ENCODE measurements at regions not wholly inside any gene's neighbourhood (a gene's known extent, or its start where the extent isn't known, plus 50 kb on each side); places are given as distances from the start of the nearest gene placed in this dataset.

DNA sequence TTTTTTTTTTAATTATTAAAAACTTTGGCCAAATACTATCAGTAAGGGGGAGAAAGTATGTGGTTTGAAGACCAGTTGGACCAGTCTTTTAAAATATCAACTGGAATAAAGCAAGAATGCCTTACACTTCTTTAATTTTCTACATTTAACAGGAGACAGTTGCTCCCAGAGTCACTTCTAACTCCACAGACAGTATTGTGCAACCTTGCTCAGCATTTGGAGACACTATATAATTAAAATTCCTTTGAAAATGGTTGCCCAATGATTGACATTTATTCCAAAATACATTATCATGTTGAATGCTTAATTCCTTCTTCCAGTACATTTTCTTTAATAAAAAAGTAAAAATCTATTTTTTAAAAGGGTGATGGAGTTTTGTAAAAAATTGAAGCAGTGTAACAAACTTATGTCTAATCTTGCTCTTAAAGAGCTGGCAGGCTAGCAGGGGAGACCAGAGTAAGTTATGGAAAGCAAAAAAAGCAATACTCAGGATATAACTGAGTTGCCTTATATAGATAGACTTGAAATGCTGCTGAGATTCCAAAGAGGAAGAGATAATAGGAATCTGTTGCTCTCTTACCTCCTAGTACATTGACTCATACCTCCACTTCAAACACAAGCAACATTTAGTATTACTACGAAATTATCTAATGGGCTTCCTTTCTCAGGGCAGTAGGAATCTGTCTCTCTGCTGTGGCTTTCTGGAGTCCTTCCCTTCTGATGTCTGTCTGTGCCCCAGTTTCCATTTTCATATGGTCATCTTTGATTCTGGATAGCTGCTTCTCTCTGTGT lies 69.7 kb upstream of the RGL1 start:
- no peaks in the 10 kb centered on the region for H3K23me2 ChIP-seq (ENCODE audit: insufficient read length, low read depth, low read length, poor library complexity, severe bottlenecking)
- Mint-ChIP-seq H3K27me3 (ENCODE audit: low read depth) (no peaks in the 10 kb centered on the region), H3K36me3 (ENCODE audit: insufficient read depth in 1 of 3, low read depth in 3 of 3) (no peaks in the 10 kb centered on the region), H3K4me1 (peaks cover 6 to 9% of the 10 kb centered on the region in 2 experiments; a peak in 3 of 4 replicates), H3K9me3 (no peaks in the 10 kb centered on the region), H3K27ac (no peak overlapping the region), H3K4me3 (no peak overlapping the region)
- no peak overlapping the region for H2BK12ac ChIP-seq (ENCODE audit: insufficient read length, low read depth, low read length)
- H2AFZ ChIP-seq (ENCODE audit: low read length): no peak overlapping the region
- H3K9ac ChIP-seq (ENCODE audit: extremely low read depth, insufficient read length, low read length): no peak overlapping the region
- H3K9me3 ChIP-seq (ENCODE audit: control insufficient read depth, low read depth, low read length): no peaks in the 10 kb centered on the region
- no peak overlapping the region for H3K4me2 ChIP-seq (ENCODE audit: insufficient read depth, insufficient read length, low read length)
- TF ChIP-seq, protein P1, sequence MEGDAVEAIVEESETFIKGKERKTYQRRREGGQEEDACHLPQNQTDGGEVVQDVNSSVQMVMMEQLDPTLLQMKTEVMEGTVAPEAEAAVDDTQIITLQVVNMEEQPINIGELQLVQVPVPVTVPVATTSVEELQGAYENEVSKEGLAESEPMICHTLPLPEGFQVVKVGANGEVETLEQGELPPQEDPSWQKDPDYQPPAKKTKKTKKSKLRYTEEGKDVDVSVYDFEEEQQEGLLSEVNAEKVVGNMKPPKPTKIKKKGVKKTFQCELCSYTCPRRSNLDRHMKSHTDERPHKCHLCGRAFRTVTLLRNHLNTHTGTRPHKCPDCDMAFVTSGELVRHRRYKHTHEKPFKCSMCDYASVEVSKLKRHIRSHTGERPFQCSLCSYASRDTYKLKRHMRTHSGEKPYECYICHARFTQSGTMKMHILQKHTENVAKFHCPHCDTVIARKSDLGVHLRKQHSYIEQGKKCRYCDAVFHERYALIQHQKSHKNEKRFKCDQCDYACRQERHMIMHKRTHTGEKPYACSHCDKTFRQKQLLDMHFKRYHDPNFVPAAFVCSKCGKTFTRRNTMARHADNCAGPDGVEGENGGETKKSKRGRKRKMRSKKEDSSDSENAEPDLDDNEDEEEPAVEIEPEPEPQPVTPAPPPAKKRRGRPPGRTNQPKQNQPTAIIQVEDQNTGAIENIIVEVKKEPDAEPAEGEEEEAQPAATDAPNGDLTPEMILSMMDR (conservative IDR thresholded peaks at IDR 0.05): no peak
- H4K5ac ChIP-seq (ENCODE audit: insufficient read length, low read depth, low read length): no peak overlapping the region
- no peak overlapping the region for H4K8ac ChIP-seq (replicated peaks; ENCODE audit: insufficient read length, low read depth, low read length)
- no peak overlapping the region for H2AK5ac ChIP-seq (ENCODE audit: insufficient read length, low read length)
- no peak overlapping the region for H3K27ac ChIP-seq (ENCODE audit: insufficient read length, low read depth, low read length)
- H3K18ac ChIP-seq (ENCODE audit: insufficient read length, low read depth, low read length): no peak overlapping the region
- H3K79me1 ChIP-seq (ENCODE audit: insufficient read depth, low read depth, low read length, poor library complexity, severe bottlenecking): no peaks in the 10 kb centered on the region
- no peaks in the 10 kb centered on the region for H3K79me2 ChIP-seq (ENCODE audit: insufficient read depth, low read length)
- no peak overlapping the region for H2BK5ac ChIP-seq (ENCODE audit: insufficient read length, low read length)
- no peaks in the 10 kb centered on the region for H4K20me1 ChIP-seq (ENCODE audit: control insufficient read depth, insufficient read depth, insufficient read length)
- no peak overlapping the region for H3K14ac ChIP-seq (ENCODE audit: insufficient read depth, low read length)
- WGBS (ENCODE audit: extremely low coverage, insufficient read length, low lambda C conversion rate): no CpG with 5 or more reads among the region's 1 CpG
- no peak overlapping the region for H3K23ac ChIP-seq (ENCODE audit: insufficient read length, low read depth, low read length)
- H3K27me3 ChIP-seq (ENCODE audit: insufficient read depth, low read length): no peaks in the 10 kb centered on the region
- H3K4me1 ChIP-seq (ENCODE audit: insufficient read depth, low read length): 0 out of 2 replicates have a peak, but pooled peaks cover 3% of the 10 kb centered on the region
- H4K91ac ChIP-seq (ENCODE audit: insufficient read length, low read depth, low read length): no peak overlapping the region
- H2BK20ac ChIP-seq (ENCODE audit: low read depth, low read length, poor library complexity, severe bottlenecking): no peak overlapping the region
- no peak overlapping the region for H2BK120ac ChIP-seq (ENCODE audit: low read depth, low read length, poor library complexity, severe bottlenecking)
- H2BK15ac ChIP-seq (ENCODE audit: low read depth, low read length): no peak overlapping the region
- no peak overlapping the region for H3K56ac ChIP-seq (ENCODE audit: insufficient read length, low read depth, low read length)
- H3K4ac ChIP-seq (ENCODE audit: low read depth, low read length): no peak overlapping the region
- no peak for DNase-seq
- H3T11ph ChIP-seq (ENCODE audit: low read length): no peak overlapping the region
